ENCODE measurements at regions not wholly inside any gene's neighbourhood (a gene's known extent, or its start where the extent isn't known, plus 50 kb on each side); places are given as distances from the start of the nearest gene placed in this dataset.
"Not testable (repeated sequence)": the region's sequence is repeated elsewhere in the genome, so short reads cannot be mapped to it uniquely, and the experiment has no call there.

DNA sequence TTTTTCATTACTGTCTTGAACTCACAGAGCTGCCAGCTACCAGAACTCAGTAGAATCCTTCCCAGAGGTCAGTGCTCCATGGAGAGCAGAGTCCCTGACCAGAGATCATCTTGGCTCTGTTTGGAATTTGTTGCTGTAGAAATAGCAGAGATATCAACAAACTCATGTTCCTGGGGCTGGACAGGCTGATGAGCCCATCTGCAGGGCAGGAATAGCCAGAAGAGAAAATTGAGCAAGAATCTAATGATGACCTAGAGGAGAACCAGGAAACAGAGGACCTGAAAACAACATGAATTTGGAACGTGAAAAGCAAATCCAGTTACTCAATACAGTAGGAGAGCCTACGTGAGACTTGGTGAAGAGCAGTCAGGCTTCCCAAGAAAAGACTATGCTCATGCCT lies 437.8 kb downstream of the PLK2 start:
- DNase-seq (ENCODE audit: low read depth, low spot score): no peak

DNA sequence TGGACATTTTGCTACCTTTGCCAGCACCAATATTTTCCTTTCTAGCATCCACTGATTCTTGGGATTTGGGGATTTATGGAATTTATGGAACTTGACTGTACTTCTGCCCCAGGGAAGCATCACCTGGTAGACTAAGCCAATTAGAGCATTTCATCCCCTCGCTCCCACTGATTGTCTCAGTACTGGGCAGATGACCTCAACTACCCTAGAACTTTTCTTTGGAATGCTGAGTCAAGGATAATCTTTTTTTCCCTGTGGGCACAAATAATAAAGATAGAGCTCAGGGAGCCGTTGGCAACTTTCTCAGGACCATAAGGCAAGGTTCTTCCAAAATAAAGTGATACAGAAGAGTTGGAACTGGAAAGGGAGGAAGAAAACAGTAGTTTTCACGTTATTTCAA lies 438.4 kb downstream of the PLK2 start:
- no peak for DNase-seq (ENCODE audit: low read depth, low spot score)

DNA sequence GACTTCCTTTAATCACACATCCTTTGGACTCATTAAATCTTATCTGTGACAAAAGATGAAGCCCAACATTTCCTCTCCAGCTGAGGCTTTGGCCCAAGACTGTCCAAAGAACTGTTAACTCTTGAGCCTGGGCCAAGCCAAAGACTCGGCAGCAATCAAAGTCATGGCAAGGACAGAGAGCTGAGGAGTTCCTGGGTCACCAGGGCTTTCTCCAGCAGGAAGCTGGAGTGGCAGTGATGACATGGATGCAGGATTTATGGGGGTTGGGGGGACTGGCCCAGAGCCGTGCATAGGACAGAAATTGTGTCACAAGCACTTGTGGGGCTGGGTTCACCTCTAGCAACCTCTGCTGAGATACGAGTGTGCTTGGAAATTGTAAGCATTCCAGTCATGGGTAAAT lies 440.3 kb downstream of the PLK2 start:
- DNase-seq (ENCODE audit: low read depth, low spot score): no peak

DNA sequence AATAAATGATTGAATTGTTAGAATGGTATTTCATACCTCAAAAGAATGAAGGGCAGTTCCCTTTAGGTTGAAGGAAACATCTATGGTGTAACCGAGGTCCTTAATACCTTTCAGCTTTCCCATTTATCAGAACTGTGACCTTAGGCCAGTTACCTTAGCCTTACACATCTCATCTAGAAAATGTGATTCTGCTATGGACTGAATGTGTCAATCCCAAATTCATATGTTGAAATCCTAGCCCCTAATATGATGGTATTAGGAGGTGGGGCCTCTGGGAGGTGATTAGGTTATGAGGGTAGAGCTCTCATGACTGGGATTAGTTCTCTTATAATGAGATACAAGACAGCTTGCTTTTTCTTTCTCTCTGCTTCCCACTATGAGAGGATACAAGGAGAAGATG lies 441.9 kb downstream of the PLK2 start:
- no peak for DNase-seq (ENCODE audit: low read depth, low spot score)

DNA sequence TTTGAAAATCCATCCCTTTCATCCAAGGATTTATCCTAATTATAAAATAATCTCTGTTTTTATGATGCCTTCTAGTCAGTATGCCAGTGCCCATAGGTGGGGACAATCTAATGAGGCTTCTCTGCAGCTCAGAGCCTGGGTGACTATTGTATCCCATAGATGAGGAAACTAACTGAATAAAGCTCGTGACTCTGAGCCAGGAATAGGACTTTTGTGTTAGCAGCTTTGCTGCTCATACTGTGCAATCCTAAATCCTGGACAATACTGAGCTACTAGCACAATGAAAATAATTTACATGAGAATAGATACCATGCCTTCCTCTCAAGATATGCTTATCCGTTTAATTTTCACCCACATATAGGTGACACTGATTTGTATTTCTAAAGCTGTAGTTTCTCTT lies 443.0 kb downstream of the PLK2 start:
- DNase-seq (ENCODE audit: low read depth, low spot score): no peak

DNA sequence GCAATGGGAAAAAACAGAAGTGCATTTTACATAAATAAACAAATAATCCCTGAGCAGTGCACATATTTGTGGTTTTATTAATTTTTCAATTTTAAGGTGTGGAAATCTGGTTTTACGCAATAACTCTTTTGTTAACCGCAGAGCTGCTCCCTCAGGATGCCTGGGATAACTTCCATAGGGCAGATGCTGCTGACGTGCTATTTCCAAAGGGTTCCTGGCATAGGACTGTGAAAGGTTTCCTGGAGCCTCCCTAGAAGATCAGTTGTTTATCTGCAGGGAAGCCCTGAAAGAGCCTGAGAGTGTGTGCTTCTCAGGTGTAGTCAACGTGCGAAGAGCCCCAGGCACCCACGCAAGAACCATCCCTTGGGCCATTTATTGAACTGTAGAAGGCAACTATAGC lies 443.5 kb downstream of the PLK2 start:
- DNase-seq (ENCODE audit: low read depth, low spot score): no peak

DNA sequence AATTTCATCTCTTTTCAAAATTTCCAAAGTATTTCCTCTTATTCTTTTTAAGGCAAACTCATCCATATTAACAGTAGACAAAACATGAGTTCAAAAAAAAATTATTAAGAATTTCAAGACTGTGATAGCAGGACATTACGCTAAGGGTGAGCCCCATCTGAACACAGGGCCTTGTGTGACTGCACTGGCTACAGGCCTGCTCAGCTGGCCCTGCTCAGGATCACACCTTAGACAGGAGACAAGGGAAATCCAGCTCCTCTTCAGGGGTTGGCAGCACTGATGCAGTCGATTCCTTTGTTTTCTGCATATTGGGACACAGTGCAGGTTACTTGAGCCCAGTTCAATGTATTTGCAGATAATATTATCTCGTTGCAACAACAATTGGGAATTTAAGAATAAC lies 444.7 kb downstream of the PLK2 start:
- DNase-seq (ENCODE audit: low read depth, low spot score): no peak

DNA sequence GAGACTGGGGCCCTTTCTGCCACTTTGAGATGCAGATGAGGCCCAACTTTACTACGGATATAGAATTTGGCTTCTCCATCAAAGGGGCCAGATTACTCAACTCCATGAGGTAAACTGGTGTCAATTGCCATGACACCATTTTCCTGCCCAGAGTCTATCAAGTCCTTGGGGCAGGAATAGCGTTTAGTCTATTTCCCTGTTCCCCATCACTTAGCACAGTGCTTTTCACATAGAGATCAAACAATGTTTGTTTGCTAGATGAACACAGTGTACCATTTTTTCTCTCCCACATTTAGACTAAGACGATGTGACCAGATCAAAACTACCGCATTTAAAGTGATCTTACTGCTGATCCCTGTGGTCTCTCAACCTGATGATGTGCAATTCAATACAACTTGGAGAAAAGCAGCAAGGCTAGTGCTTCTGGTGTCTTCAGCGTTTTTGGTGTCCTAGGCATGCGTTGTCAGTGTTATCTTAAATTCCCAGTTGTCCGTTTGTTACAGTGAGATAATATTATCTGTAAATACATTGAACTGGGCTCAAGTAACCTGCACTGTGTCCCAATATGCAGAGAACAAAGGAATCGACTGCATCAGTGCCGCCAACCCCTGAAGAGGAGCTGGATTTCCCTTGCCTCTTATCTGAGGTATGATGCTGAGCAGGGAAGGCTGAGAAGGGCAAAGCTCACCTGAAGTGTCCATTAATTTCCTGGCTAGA lies 446.2 kb downstream of the PLK2 start:
- no peak for DNase-seq (ENCODE audit: low read depth, low spot score)

DNA sequence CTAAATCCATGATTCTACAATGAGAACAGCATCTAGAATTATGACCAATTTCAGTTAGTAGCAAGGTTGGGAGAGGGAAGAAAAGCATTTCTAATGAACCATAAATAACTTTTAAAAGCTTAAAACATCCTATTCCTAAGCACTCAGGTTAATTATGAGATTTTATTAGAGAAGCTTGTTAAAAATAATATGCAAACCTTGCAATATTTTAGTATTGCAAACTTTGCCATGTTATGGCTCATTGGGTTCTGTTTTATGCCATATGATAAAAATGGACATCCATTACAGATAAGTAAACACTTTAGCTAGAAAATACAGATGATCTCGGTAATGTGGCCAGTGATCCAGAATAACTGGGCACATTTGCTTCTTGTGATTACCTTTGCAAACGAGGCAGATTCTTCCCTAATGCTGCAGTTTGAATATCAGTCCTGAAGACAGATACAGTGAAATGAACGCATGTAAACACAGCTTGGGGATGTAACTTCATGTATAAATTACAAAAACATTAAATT lies 447.0 kb downstream of the PLK2 start:
- DNase-seq (ENCODE audit: low read depth, low spot score): no peak

DNA sequence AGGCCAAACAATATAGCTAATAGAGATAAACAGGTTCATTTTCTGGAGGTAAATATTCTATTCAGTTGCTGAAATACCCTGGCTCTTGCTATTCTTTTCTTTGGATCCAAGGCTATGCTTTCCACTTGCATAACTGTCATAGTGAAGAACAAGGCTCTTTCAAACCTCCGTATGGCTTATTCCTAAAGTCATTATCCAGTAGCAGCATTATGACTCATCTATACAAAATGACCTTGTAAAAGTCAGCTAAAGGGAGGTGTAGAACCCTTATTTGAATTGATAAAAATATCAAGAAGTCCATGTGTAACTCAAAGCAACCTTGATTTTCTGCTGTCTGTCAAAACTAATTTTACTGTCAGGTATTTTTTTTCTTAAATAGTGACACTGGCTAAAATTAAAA lies 447.8 kb downstream of the PLK2 start:
- DNase-seq (ENCODE audit: low read depth, low spot score): no peak

DNA sequence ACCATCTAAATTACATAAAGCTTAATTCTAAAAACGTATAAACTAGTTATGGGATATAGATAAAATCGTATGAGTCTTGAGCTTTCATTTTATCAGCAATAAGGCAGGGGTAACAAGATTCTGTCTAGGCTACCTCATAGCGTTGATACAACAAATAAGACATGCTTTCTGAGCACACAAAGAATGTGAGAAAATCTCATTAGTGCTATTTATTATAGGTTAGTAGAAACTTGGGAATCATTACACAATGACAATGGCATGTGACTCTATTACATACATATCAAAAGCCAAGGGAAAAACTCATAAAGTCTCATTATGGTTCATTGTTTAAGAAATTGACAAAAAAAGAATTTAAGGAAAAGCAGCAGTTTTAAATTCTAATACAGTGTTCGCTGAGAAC lies 448.6 kb downstream of the PLK2 start:
- DNase-seq (ENCODE audit: low read depth, low spot score): no peak

DNA sequence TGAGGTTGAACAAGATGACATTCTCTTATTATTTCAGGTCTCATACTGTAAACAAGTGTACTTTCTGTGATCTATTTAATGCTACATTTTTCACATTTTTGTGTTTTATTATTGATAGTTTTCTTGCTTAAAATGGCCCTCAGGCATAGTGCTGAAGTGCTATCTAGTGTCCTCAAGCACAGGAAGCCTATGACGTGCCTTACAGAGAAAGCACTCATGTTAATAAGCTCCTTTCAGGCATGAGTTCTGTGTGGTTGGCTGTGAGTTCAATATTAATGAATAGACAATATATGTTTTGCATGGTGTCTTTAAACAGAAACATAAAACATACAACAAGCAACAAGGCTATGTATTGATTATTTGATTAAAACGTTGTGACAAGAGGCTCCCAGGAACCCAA lies 450.1 kb downstream of the PLK2 start:
- DNase-seq (ENCODE audit: low read depth, low spot score): no peak

DNA sequence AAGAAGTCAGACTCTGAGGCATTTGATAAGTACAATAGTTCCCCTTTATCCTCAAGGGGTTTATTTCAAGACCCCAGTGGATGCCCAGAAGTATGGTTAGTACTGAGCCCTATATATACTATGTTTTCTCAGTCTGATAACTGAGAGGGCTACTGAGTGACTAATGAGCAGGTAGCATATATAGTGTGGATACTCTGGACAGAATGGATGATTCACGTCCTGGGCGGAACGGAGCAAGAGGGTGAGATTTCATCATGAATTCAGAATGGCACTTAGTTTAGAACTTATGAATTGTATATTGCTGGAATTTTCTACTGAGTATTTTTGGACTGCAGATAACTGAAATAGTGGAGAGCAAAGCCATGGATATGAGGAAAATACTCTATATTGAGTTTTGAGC lies 457.6 kb downstream of the PLK2 start:
- no peak for DNase-seq (ENCODE audit: low read depth, low spot score)

DNA sequence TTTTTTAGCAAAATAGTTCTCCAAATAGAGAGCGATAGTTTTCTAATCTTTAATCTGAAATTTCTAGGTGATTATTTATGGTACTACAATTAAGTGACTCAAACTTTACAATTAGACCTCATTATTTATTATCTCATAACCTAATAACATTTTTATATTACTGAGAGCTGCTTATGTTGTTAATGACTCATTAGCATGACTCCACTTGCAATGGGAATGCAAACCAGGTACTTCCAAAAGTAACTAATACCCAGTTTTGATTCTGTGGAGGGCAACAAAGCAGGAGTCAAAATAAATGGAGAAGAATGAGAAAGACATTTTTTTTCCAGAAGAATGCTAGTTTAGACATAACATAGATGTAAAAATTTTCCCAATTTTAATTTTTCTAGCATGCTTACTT lies 466.0 kb downstream of the PLK2 start:
- DNase-seq (ENCODE audit: low read depth, low spot score): no peak

DNA sequence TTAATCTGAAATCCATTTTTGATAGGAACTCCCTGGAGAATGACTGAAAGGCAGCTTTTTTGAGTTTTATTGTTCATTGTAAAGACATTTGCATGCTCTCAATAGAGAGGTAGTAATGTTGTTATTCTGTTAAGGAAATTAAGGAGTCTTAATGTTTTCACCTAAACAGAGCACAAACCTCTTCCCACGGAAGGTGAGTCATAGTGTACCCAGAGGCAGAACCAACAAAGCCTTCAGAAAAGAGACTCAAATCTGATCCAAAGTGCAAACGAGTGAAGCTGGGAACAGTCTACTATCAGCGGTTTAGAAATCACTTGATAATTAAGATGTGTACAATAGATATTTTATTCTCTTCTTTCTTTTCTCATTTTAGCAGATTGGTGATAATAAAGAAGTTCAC lies 470.5 kb downstream of the PLK2 start:
- DNase-seq (ENCODE audit: low read depth, low spot score): peak; percentile 8

DNA sequence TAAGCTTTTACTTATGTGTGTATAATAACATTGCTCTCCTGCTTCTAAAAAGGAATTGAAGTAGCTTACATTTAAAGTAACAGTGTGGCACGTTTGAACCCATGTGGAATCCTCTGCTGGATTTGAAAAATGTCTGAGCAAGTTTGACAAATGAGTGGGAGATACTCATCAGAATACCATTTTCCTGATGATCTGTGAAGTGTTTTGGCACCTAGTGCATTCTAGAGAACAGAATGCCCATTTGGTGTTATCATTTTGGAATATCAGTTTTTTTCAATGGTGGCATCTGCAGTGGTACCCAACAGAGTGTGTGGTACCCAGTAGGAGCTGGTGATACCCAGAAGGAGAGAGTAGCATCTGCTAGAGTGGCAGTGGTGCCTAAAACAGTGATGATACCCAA lies 471.1 kb downstream of the PLK2 start:
- no peak for DNase-seq (ENCODE audit: low read depth, low spot score)

DNA sequence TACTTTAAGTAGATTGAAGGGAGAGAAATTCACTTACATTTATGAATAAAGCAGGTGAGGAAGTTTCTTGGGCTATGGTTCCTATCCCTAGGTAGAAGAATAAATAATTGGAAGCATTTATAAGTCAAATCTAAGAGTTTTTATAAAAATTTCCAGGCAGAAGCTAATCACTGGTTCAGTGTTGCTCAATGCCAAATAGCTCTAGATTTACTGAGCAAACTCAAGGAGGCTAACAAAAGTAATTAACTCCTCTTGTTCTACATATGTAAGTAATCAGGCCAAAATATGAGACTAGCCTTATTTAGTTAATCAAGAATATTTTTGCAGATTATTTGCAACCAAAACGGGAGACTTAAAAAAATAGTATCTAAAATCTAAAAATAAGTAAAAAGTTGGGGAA lies 472.3 kb downstream of the PLK2 start:
- DNase-seq (ENCODE audit: low read depth, low spot score): no peak

DNA sequence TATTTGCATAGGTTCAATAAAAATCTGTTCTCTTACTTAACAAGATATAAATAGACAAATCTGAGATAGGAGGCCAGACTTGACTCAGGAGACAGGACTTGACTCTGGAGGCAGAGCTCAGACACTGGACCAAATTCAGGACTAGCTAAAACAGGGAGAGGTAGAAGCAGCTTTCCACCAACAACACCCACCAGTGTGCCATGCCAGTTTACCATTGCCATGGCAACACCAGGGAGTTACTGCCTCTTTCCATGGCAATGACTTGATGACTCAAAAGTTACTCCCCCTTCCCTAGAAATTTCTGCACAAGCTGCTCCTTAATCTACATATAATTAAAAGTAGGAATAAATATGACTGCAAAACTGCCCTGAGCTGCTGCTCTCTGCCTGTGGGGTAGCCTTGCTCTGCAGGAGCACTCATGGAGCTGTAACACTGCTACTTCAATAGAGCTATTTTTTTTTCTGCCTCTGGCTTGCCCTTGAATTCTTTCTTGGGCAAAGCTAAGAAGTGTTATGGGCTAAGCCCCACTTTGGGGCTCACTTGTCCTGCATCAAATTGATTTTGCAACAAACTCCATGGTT lies 473.0 kb downstream of the PLK2 start:
- no peak for DNase-seq (ENCODE audit: low read depth, low spot score)

DNA sequence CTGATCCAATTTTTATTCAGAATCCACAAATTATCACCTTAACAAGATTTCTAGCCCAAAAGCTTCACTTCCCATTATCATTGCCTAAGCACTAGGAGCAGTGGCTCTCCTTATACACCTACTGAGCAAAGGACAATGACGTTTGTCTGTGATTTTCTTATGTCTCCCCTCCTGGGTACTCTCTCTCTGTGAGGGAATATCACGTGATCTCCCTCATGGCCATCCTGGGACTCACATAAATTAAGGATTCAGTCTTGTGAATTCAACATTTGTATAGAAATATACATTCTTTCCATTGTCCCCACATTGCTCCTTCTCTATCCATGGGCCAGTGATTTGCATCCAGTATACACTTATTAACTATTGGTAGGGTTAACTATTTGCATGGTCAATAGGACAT lies 476.5 kb downstream of the PLK2 start:
- no peak for DNase-seq (ENCODE audit: low read depth, low spot score)

DNA sequence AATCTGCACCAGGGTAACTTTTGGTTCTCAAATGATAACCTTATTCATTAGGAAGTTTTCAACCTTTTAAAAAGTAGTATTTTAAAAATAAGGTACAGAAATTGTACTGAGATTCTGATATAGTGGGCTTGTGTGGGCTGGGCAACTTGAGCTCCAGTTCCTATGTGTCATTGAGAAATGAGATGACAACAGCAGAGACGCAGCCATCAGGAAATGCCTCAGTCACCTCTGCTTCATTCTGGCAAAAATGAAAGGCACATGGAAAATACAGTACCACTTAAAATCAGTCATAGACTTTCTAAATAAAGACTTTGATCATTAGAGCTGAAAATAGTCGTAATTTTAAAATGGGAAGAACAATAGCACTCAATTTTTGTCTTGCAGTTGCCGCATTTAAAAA lies 480.2 kb downstream of the PLK2 start:
- no peak for DNase-seq (ENCODE audit: low read depth, low spot score)

DNA sequence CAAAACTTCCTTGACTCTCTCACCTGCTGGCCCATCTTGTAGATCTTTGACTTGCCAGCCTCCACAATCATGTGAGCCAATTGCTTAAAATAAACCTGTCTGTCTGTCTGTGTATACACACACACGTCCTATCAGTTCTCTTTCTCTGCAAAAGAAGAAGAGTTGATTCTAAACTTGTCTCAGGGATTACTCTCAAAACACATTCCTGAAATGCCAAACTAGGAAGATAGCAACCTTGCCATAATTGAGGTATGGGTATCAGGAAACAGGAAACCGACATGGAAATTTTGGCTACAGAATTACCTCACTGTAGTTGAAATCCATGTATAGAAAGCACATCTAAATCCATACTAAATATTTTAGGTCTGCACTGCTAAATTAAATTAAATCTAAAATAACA lies 483.4 kb downstream of the PLK2 start:
- no peak for DNase-seq (ENCODE audit: low read depth, low spot score)

DNA sequence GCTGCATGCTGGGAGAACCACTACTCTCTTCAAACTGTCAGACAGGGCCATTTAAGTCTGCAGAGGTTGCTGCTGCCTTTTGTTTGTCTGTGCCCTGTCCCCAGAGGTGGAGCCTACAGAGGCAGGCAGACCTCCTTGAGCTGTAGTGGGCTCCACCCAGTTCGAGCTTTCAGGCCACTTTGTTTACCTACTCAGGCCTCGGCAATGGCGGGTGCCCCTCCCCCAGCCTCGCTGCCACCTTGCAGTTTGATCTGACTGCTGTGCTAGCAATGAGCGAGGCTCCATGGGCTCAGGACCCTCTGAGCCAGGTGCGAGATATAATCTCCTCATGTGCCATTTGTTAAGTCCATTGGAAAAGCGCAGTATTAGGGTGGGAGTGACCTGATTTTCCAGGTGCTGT lies 487.8 kb downstream of the PLK2 start:
- DNase-seq (ENCODE audit: low read depth, low spot score): not testable (repeated sequence)

DNA sequence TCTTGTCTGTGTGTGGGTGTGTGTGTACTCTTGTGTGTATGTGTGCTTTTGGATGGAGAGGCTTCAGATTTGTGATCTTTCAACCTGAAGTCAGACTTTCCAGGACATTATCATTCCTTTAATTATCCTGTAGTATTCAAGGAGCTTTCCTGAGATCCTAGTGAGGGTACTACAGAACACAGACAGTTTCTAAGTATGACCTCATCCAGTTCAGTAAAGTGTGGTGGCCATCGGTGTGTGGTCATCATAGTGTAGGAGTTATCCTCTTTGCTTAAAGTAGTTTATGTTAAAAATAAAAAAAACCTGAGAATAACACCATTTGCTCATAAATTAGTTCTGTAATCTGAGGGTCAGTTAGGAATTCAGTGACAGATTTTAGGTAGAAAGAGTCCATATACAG lies 478.0 kb upstream of the ACTBL2 start:
- no peak for DNase-seq (ENCODE audit: low read depth, low spot score)

DNA sequence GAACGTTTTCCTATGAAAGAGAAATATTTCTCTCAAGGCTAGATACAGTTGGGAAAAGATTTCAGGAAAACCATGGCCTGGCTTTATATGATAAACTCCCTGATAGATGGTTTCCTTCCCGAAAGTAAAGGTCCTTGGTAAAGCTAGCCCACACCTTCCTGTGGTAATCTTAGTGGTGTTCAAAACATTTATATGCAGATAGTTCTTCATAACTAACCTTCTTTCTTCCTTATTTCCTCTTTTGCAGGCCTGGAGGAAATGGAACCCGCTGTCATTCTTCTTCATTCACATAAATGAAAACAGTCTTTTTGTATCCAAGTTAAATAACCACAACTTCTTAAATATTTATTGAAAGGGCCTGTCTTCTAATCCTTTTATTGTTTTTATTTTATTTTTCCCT lies 474.0 kb upstream of the ACTBL2 start:
- no peak for DNase-seq (ENCODE audit: low read depth, low spot score)

All from ELF-1 (cell line).